ENCODE measurements at regions not wholly inside any gene's neighbourhood (a gene's known extent, or its start where the extent isn't known, plus 50 kb on each side); places are given as distances from the start of the nearest gene placed in this dataset.

DNA sequence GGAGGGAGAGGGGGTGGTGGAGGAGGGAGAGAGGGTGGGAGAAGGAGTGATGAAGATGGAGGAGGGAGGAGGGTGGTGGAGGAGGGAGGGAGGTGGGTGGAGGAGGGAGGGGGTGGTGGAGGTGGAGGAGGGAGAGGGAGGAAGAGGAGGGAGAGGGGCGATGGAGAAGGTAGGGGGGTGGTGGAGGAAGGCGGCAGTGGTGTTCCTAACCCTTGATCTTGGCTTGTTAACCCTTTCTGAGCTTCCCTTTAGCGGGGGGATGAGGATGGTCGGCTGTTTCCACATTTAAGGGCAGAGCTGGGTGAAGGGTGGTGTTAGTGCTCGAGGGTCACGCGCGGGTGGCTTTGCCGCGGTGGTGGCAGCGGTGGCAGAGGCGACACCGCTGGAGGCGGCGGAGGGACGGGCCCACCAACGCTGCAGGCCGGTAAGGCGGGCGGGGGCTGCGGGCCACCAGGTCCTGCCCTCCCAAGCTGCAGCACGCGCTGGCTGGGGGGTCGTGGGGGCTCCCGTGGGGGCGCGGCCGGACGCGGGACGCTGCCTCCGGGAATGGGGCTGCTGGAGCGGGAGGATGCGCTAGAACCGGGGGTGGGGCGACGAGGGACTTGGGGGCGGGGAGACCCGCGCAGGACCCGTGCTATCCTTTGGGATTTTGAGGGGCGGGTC is 156.3 kb downstream of the PTPN11 start:
- Histone ChIP-seq H3F3A (ENCODE audit: insufficient read depth, low read length, poor library complexity, severe bottlenecking) (no peaks in the 10 kb centered on the region), H2AFZ (ENCODE audit: low read depth, low read length) (no peak overlapping the region), H3K27me3 (ENCODE audit: insufficient read depth, low read depth, low read length) (peaks cover 36% of the 10 kb centered on the region), H3K4me2 (ENCODE audit: low read length) (no peak overlapping the region), H3K27ac (ENCODE audit: low read length) (no peak overlapping the region), H3K36me3 (ENCODE audit: insufficient read depth, low read length) (no peaks in the 10 kb centered on the region), H3K9me3 (ENCODE audit: low read length) (no peaks in the 10 kb centered on the region), H3K79me2 (replicated peaks; ENCODE audit: insufficient read depth, low read length) (no peaks in the 10 kb centered on the region), H3K9me2 (ENCODE audit: insufficient read depth, low read length) (no peaks in the 10 kb centered on the region), H3K9ac (ENCODE audit: low read length) (peak overlapping the region; percentile 9), H4K20me1 (ENCODE audit: insufficient read depth) (no peaks in the 10 kb centered on the region), H3K4me3 (ENCODE audit: low read length) (peak overlapping the region; percentile 51)
- TF ChIP-seq SMC3 (conservative IDR thresholded peaks at IDR 0.05; ENCODE audit: poor library complexity) (no peak), MXI1 (conservative IDR thresholded peaks at IDR 0.05; ENCODE audit: poor library complexity, severe bottlenecking) (no peak), POLR2AphosphoS5 (IDR thresholded peaks at IDR 0.05) (no peak), RAD21 (conservative IDR thresholded peaks at IDR 0.05) (no peak), EZH2 (IDR thresholded peaks at IDR 0.05; ENCODE audit: borderline replicate concordance, insufficient read depth, low read length, poor library complexity, severe bottlenecking) (no peak), CTCF (IDR thresholded peaks at IDR 0.05; ENCODE audit: poor library complexity, severe bottlenecking) (no peak), TAF1 (IDR thresholded peaks at IDR 0.05; ENCODE audit: low read depth) (no peak)

- Histone ChIP-seq H3K27ac (ENCODE audit: low read length) (no peak overlapping the region), H3K36me3 (ENCODE audit: insufficient read depth, low read length) (no peaks in the 10 kb centered on the region), H3F3A (ENCODE audit: insufficient read depth, low read length, poor library complexity, severe bottlenecking) (no peaks in the 10 kb centered on the region), H3K9me2 (ENCODE audit: insufficient read depth, low read length) (no peaks in the 10 kb centered on the region), H3K4me2 (ENCODE audit: low read length) (no peak overlapping the region), H3K9me3 (ENCODE audit: low read length) (no peaks in the 10 kb centered on the region), H3K9ac (ENCODE audit: low read length) (no peak overlapping the region), H2AFZ (ENCODE audit: low read depth, low read length) (no peak overlapping the region), H3K79me2 (replicated peaks; ENCODE audit: insufficient read depth, low read length) (no peaks in the 10 kb centered on the region), H4K20me1 (ENCODE audit: insufficient read depth) (no peaks in the 10 kb centered on the region), H3K27me3 (ENCODE audit: insufficient read depth, low read depth, low read length) (peaks cover 36% of the 10 kb centered on the region), H3K4me3 (ENCODE audit: low read length) (peak overlapping the region; percentile 51)
- TF ChIP-seq REST (IDR thresholded peaks at IDR 0.05; ENCODE audit: borderline replicate concordance) (no peak), EZH2 (IDR thresholded peaks at IDR 0.05; ENCODE audit: borderline replicate concordance, insufficient read depth, low read length, poor library complexity, severe bottlenecking) (no peak), RAD21 (conservative IDR thresholded peaks at IDR 0.05) (no peak), EP300 (conservative IDR thresholded peaks at IDR 0.05; ENCODE audit: poor library complexity, severe bottlenecking) (no peak), SMC3 (conservative IDR thresholded peaks at IDR 0.05; ENCODE audit: poor library complexity) (no peak), POLR2AphosphoS5 (IDR thresholded peaks at IDR 0.05) (no peak), MXI1 (conservative IDR thresholded peaks at IDR 0.05; ENCODE audit: poor library complexity, severe bottlenecking) (no peak), TAF1 (IDR thresholded peaks at IDR 0.05; ENCODE audit: low read depth) (no peak), CTCF (IDR thresholded peaks at IDR 0.05; ENCODE audit: poor library complexity, severe bottlenecking) (no peak)
Observed at GRCh38 chr12:112575559-112576067, 156.9 kb downstream of the PTPN11 start.
